PFSK-1 (cell line): ENCODE measurements at regions not wholly inside any gene's neighbourhood (a gene's known extent, or its start where the extent isn't known, plus 50 kb on each side); places are given as distances from the start of the nearest gene placed in this dataset.

Experiments
- FOXP2 ChIP-seq: optimal IDR thresholded peaks from 2 replicates; pipeline ENCODE3; 2011; ENCODE audit warnings: borderline replicate concordance, control low read depth, inconsistent platforms; ENCODE audit not compliant: insufficient read depth; ENCODE audit errors: extremely low read length, extremely low read depth
- POLR2AphosphoS5 ChIP-seq: IDR thresholded peaks from 2 replicates; pipeline ENCODE4 v1.6.1; 2012; ENCODE audit warnings: low read depth, mild to moderate bottlenecking, control low read depth, low read length, moderate library complexity
- SIN3A ChIP-seq: IDR thresholded peaks from 2 replicates; pipeline ENCODE4 v1.6.1; 2012; ENCODE audit warnings: mild to moderate bottlenecking, low read length, moderate library complexity, borderline replicate concordance; ENCODE audit not compliant: insufficient read depth
- TAF1 ChIP-seq: IDR thresholded peaks from 2 replicates; pipeline ENCODE4 v1.6.1; 2012; ENCODE audit warnings: low read length, control low read depth, borderline replicate concordance; ENCODE audit not compliant: insufficient read depth
- TF ChIP-seq, protein P1 (sequence below), 2 experiments: IDR thresholded peaks; 2 replicates each; pipeline versions ENCODE4 v1.6.1 to v1.8.0; 2011 to 2012; ENCODE audit warnings: low read depth in 2 of 2, low read length in 2 of 2, control low read depth in 1 of 2, inconsistent platforms in 1 of 2, mild to moderate bottlenecking in 1 of 2, moderate library complexity in 1 of 2; ENCODE audit not compliant: insufficient read depth in 1 of 2

DNA sequence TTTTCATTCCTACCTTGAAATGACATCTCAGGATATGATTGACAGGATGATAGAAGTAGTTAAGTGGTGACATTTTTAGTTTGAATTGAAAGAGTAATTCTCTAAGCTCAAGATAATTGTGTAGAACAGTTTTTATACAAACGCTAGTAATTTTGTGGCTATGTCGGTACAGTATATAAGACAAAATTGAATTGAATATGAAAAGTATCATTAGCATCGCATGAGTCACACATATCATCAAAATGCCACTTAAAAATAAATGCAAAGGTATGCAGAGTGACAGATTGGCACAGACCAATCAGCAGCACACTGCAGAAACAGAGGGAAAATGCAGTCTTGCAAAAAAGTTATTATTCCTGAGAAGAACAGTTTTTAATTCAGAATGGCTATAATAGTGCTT, 608.2 kb upstream of the NETO1 start:
- TF ChIP-seq FOXP2, result no peak
- no peak for TF ChIP-seq TAF1
- TF ChIP-seq, protein P1, sequence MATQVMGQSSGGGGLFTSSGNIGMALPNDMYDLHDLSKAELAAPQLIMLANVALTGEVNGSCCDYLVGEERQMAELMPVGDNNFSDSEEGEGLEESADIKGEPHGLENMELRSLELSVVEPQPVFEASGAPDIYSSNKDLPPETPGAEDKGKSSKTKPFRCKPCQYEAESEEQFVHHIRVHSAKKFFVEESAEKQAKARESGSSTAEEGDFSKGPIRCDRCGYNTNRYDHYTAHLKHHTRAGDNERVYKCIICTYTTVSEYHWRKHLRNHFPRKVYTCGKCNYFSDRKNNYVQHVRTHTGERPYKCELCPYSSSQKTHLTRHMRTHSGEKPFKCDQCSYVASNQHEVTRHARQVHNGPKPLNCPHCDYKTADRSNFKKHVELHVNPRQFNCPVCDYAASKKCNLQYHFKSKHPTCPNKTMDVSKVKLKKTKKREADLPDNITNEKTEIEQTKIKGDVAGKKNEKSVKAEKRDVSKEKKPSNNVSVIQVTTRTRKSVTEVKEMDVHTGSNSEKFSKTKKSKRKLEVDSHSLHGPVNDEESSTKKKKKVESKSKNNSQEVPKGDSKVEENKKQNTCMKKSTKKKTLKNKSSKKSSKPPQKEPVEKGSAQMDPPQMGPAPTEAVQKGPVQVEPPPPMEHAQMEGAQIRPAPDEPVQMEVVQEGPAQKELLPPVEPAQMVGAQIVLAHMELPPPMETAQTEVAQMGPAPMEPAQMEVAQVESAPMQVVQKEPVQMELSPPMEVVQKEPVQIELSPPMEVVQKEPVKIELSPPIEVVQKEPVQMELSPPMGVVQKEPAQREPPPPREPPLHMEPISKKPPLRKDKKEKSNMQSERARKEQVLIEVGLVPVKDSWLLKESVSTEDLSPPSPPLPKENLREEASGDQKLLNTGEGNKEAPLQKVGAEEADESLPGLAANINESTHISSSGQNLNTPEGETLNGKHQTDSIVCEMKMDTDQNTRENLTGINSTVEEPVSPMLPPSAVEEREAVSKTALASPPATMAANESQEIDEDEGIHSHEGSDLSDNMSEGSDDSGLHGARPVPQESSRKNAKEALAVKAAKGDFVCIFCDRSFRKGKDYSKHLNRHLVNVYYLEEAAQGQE (IDR thresholded peaks at IDR 0.05; ENCODE audit: insufficient read depth in 1 of 2, low read depth in 2 of 2, low read length in 2 of 2), result no peak
- TF ChIP-seq POLR2AphosphoS5, result no peak
- no peak for TF ChIP-seq SIN3A

DNA sequence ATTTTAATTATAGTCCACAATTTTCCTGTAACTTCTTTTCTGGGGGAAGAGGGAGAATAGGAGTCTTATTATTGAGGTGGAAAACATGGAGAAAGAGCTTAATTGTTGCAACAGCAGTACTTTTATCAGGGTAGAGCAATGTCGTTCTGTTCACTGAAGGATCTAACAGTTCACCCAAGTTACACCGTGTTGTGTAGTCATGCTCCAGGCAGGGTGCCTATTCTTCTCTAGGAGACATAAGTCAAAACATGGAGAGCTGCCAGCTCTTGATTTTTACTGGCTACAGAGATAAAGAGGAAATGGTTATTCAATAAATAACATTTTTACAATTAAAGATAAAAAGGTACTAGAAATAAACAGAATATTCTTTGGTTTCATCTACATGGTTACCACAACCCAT, 594.3 kb upstream of the NETO1 start:
- TF ChIP-seq FOXP2 (no peak), POLR2AphosphoS5 (no peak), SIN3A (no peak), TAF1 (no peak)
- TF ChIP-seq, protein P1 (IDR thresholded peaks at IDR 0.05; ENCODE audit: insufficient read depth in 1 of 2, low read depth in 2 of 2, low read length in 2 of 2), result no peak

DNA sequence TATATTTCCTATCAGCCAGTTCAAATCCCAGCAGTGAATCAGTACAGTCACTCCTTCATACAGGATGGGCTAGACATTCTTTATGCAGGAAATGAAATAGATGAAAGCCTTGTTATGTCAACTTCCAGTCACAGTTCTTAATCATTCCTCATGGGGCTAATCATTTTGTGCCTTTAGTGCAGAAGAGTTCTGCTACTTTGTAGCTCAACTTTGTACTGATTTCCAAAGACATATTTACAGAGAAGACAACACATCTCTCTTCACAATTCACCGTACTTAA, 593.9 kb upstream of the NETO1 start:
- TF ChIP-seq SIN3A (no peak), POLR2AphosphoS5 (no peak), TAF1 (no peak), FOXP2 (no peak)
- TF ChIP-seq, protein P1 (IDR thresholded peaks at IDR 0.05; ENCODE audit: insufficient read depth in 1 of 2, low read depth in 2 of 2, low read length in 2 of 2), result no peak

DNA sequence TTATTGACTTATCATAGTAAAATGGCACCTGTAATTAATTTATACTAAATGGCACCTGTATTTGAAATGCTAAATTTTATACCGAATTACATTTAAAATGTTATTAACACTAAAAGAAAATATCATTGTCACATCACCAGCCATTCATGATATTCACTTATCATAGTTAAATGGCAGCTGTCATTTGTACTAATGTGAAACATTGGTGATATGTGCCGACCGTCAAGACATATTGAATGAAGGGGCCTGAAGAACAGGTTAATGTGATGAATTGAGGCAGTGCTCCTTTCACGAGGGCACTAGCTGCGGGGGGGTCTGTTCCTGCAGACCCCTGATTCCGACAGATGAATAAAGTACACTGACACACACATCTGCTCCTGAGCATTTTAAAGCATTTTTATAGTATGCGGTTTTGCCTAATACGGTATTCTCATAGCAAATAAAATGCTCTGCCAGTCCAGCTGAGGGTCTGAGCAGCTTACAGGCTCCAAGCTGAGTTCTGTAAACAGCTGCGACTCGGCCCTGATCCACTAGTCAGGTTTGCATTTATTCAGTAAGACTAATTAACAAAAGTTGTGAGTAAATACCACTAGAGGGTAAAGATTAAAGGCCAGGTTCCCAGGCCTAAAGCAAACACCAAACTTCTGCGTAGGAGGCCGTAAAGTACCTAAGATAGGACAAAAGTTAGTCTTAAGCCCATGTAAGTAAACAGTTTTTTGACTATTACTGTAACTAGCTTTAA, 593.4 kb upstream of the NETO1 start:
- TF ChIP-seq POLR2AphosphoS5 (no peak), SIN3A (no peak), TAF1 (no peak), FOXP2 (no peak)
- TF ChIP-seq, protein P1 (IDR thresholded peaks at IDR 0.05; ENCODE audit: insufficient read depth in 1 of 2, low read depth in 2 of 2, low read length in 2 of 2), result no peak

DNA sequence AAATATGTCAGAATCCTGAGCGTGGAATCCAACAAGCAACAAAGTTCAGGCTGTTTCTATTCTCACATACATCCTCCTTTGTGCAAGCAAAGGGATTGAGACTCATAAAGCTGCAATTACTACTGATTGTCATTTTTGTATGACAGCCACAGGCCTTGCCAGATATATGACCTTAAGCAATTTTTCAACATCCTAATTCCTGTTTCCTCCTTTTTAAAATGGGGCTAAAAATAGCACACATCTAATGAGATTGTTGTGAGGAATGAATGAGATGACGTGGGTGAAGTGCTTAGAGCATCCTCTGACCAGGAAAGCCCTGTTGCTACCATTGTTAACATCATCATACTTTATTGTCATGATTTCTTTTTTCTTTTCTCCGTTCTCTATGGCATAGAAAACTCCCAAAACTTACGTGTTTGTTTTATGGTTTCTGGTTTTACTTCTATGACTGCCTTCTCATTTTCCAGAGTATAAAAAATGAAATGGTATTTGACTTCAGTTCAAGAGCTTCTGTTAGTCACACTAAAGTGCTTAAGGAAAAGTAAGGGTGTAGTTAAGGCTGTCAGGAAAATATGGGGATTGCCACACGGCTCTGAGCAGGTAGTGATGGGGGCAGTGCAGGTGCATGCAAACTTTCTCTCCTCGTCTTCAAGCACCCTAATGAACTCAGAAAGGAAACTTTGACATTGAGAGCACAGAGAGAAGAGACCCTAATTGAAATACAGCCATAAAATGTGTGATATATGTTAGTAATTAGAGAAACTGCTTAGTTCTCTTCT, 590.6 kb upstream of the NETO1 start:
- TF ChIP-seq, protein P1 (IDR thresholded peaks at IDR 0.05; ENCODE audit: insufficient read depth in 1 of 2, low read depth in 2 of 2, low read length in 2 of 2), result no peak
- TF ChIP-seq SIN3A (no peak), FOXP2 (no peak), TAF1 (no peak), POLR2AphosphoS5 (no peak)
